Pancreas (tissue), 10 donors: ENCODE measurements at regions not wholly inside any gene's neighbourhood (a gene's known extent, or its start where the extent isn't known, plus 50 kb on each side); places are given as distances from the start of the nearest gene placed in this dataset.
A peak's percentile ranks its signal among the peaks of the same experiment; 100 is the strongest.

Experiments used
- ATAC-seq, 4 donors: fragments of 200-7000 bp; cut with Tn5 transposase; one replicate each; pipeline versions ENCODE4 v1.8.0 to v1.9.1; 2020; ENCODE audit warnings: mild to moderate bottlenecking in 4 of 4, moderate library complexity in 4 of 4
- DNase-seq, 6 donors: peaks; one replicate each; pipeline ENCODE4 v3.0.0-alpha.2; 2020
- FAIRE-seq: peaks from 2 replicates; lab custom pipeline; 2012; peaks lifted over from hg19 to GRCh38; lab: Jason Lieb, UNC
- H3K27ac ChIP-seq, 4 donors: fragments of 200-600 bp; sonication (generic); 1 replicate in 3 of 4; 2 replicates in 1 of 4; pipeline versions ENCODE4 v1.5.0 to v1.8.0; 2020
- H3K27me3 ChIP-seq, 4 donors: fragments of 200-600 bp; one replicate each; pipeline ENCODE4 v1.8.0; 2021
- H3K36me3 ChIP-seq, 3 donors: fragments of 200-600 bp; sonication (generic) in 1 of 3; one replicate each; pipeline versions ENCODE4 v1.5.0 to v1.8.0; 2020 to 2021
- H3K4me1 ChIP-seq, 3 donors: fragments of 200-600 bp; one replicate each; pipeline ENCODE4 v1.8.0; 2021
- H3K4me3 ChIP-seq, 4 donors: fragments of 200-600 bp; sonication (generic) in 2 of 4; one replicate each; pipeline versions ENCODE4 v1.5.0 to v1.8.0; 2020 to 2021
- H3K9me3 ChIP-seq, 4 donors: fragments of 200-600 bp; one replicate each; pipeline ENCODE4 v1.8.0; 2021
- CTCF ChIP-seq, 4 donors: fragments of 200-600 bp; sonication (generic) in 3 of 4; IDR thresholded peaks; one replicate each; pipeline versions ENCODE4 v1.5.0 to v1.8.0; 2021; ENCODE audit warnings: antibody characterized with exemption in 4 of 4
- WGBS, 2 donors: extraction: QIAGEN DNeasy Blood & Tissue Kit; methylation state at CpG; one replicate each; pipeline ENCODE4 v1.1.7; 2013; 5-methylcytosine and 5-hydroxymethylcytosine counted together
- intact Hi-C, 3 donors: fragments of 100-400 bp; cut with DNase I; formaldehyde crosslinking; loops; one replicate each; pipeline versions ENCODE4 v1.11.1 to v1.14.2; 2022
- donor health status: healthy with polysubstance abuse.
- donor health status: DM: no; HTN: no; CAD: no; lungs with moderate emphysema.
- donor health status: DM: no; HTN: no; CAD: no.
- donor health status: control.
- donor health status: control.
- donor health status: Bipolar disorder and iron deficiency.
- donor health status: DM: yes; HTN: yes; CAD: no.
- donor health status: DM: no; HTN: no; CAD: no.
- donor health status: DM: no; HTN: no; CAD: no.
- donor health status: DM: yes; HTN: yes; CAD: no.

GRCh38 chr11:133787379-133788141 lies 57.8 kb downstream of the SPATA19 start:
- peak in 3 of 6 donors; percentile 13 to 73 (median 24) for DNase-seq
- FAIRE-seq = no peak
- Histone ChIP-seq H3K27ac (no peak overlapping the region), H3K4me1 (no peaks in the 10 kb centered on the region), H3K27me3 (peaks cover 0 to 12% (median 5%) of the 10 kb centered on the region in 4 donors), H3K9me3 (no peaks in the 10 kb centered on the region), H3K4me3 (peak overlapping the region in 1 of 4 donors; percentile 28), H3K36me3 (no peaks in the 10 kb centered on the region)
- peak in 3 of 4 donors; percentile 77 to 91 (median 78) for ATAC-seq
- intact Hi-C loops = no loop called here
- 10 to 12% methylated on average over 47 of the region's 47 CpGs for WGBS, 2 donors
- no peak for TF ChIP-seq CTCF (IDR thresholded peaks at IDR 0.05)

GRCh38 chr11:133785795-133786340 lies 59.4 kb downstream of the SPATA19 start:
- DNase-seq (no peak), ATAC-seq (no peak), FAIRE-seq (no peak)
- H3K9me3 ChIP-seq = no peaks in the 10 kb centered on the region
- WGBS, 2 donors = 57 to 62% methylated on average over 10 of the region's 10 CpGs
- intact Hi-C loops = no loop called here
- H3K4me3 ChIP-seq = no peak overlapping the region
- H3K27me3 ChIP-seq = peaks cover 0 to 12% (median 5%) of the 10 kb centered on the region in 4 donors
- H3K4me1 ChIP-seq = no peaks in the 10 kb centered on the region
- no peak for TF ChIP-seq CTCF (IDR thresholded peaks at IDR 0.05)
- no peak overlapping the region for H3K27ac ChIP-seq
- H3K36me3 ChIP-seq = no peaks in the 10 kb centered on the region

GRCh38 chr11:133784359-133784758 lies 61.0 kb downstream of the SPATA19 start:
- Histone ChIP-seq H3K36me3 (no peaks in the 10 kb centered on the region), H3K27me3 (peaks cover 0 to 12% (median 3%) of the 10 kb centered on the region in 4 donors), H3K9me3 (no peaks in the 10 kb centered on the region), H3K27ac (no peak overlapping the region), H3K4me3 (no peak overlapping the region), H3K4me1 (no peaks in the 10 kb centered on the region)
- no peak for DNase-seq
- no peak for FAIRE-seq
- 65 to 73% methylated on average over 6 of the region's 6 CpGs for WGBS, 2 donors
- TF ChIP-seq CTCF (IDR thresholded peaks at IDR 0.05) = no peak
- ATAC-seq = no peak
- intact Hi-C loops = no loop called here

- DNase-seq (peak in 1 of 6 donors; percentile 54), ATAC-seq (no peak), FAIRE-seq (no peak)
- intact Hi-C loops = no loop called here
- H3K36me3 ChIP-seq = no peaks in the 10 kb centered on the region
- TF ChIP-seq CTCF (IDR thresholded peaks at IDR 0.05) = no peak
- no peaks in the 10 kb centered on the region for H3K4me1 ChIP-seq
- no peaks in the 10 kb centered on the region for H3K9me3 ChIP-seq
- no peak overlapping the region for H3K4me3 ChIP-seq
- peaks cover 0 to 6% (median 1%) of the 10 kb centered on the region in 4 donors for H3K27me3 ChIP-seq
- 79 to 83% methylated on average over 34 to 37 of the region's 37 CpGs for WGBS, 2 donors
- H3K27ac ChIP-seq = no peak overlapping the region
Observed at GRCh38 chr11:133782116-133782725, 63.1 kb downstream of the SPATA19 start.
